ENCODE measurements at regions not wholly inside any gene's neighbourhood (a gene's known extent, or its start where the extent isn't known, plus 50 kb on each side); places are given as distances from the start of the nearest gene placed in this dataset.
"Not testable (repeated sequence)": the region's sequence is repeated elsewhere in the genome, so short reads cannot be mapped to it uniquely, and the experiment has no call there.

DNA sequence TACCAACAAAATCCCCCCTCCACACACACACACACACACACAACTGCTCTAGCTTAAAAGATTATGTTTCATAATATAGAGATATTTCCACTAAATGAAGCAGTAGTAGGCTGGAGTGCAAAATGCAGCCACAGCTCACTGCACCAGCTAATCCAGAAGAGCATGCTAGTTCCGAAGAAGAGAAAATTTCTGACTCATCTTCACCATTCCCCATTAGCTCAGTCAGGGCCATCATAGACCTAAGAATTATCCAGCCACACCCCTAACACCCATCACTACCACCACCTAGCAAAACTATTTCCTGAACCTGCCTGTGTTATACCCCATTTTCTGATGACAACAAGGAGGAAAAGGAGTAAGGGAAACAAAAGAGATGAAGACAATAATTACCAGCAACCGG is 67.1 kb upstream of the UBE2E2 start:
- Histone ChIP-seq H2AFZ (ENCODE audit: low read length) (no peak overlapping the region), H4K20me1 (ENCODE audit: control insufficient read depth, insufficient read depth, insufficient read length) (no peaks in the 10 kb centered on the region), H3K27ac (ENCODE audit: insufficient read length, low read depth, low read length) (no peak overlapping the region), H3K14ac (ENCODE audit: insufficient read depth, low read length) (no peak overlapping the region), H2BK20ac (ENCODE audit: low read depth, low read length, poor library complexity, severe bottlenecking) (no peak overlapping the region), H3K4me2 (ENCODE audit: insufficient read depth, insufficient read length, low read length) (no peak overlapping the region), H3K9ac (ENCODE audit: extremely low read depth, insufficient read length, low read length) (no peak overlapping the region), H4K8ac (replicated peaks; ENCODE audit: insufficient read length, low read depth, low read length) (no peak overlapping the region), H4K91ac (ENCODE audit: insufficient read length, low read depth, low read length) (no peak overlapping the region), H2BK5ac (ENCODE audit: insufficient read length, low read length) (no peak overlapping the region), H3T11ph (ENCODE audit: low read length) (no peak overlapping the region), H2AK5ac (ENCODE audit: insufficient read length, low read length) (no peak overlapping the region), H3K56ac (ENCODE audit: insufficient read length, low read depth, low read length) (no peak overlapping the region), H3K18ac (ENCODE audit: insufficient read length, low read depth, low read length) (no peak overlapping the region), H3K4me1 (ENCODE audit: insufficient read depth, low read length) (no peaks in the 10 kb centered on the region), H3K27me3 (ENCODE audit: insufficient read depth, low read length) (no peaks in the 10 kb centered on the region), H3K9me3 (ENCODE audit: control insufficient read depth, low read depth, low read length) (no peaks in the 10 kb centered on the region), H2BK12ac (ENCODE audit: insufficient read length, low read depth, low read length) (no peak overlapping the region), H2BK120ac (ENCODE audit: low read depth, low read length, poor library complexity, severe bottlenecking) (no peak overlapping the region), H3K23me2 (ENCODE audit: insufficient read length, low read depth, low read length, poor library complexity, severe bottlenecking) (no peaks in the 10 kb centered on the region), H2BK15ac (ENCODE audit: low read depth, low read length) (no peak overlapping the region), H3K79me1 (ENCODE audit: insufficient read depth, low read depth, low read length, poor library complexity, severe bottlenecking) (no peaks in the 10 kb centered on the region), H3K4ac (ENCODE audit: low read depth, low read length) (no peak overlapping the region), H3K79me2 (ENCODE audit: insufficient read depth, low read length) (no peaks in the 10 kb centered on the region), H4K5ac (ENCODE audit: insufficient read length, low read depth, low read length) (no peak overlapping the region), H3K23ac (ENCODE audit: insufficient read length, low read depth, low read length) (no peak overlapping the region)
- Mint-ChIP-seq H3K4me1 (0 out of 4 replicates have a peak, but pooled peaks cover 0 to 2% of the 10 kb centered on the region in 2 experiments), H3K27me3 (ENCODE audit: low read depth) (no peaks in the 10 kb centered on the region), H3K9me3 (no peaks in the 10 kb centered on the region), H3K4me3 (no peak overlapping the region), H3K36me3 (ENCODE audit: insufficient read depth in 1 of 3, low read depth in 3 of 3) (peaks cover 0 to 4% (median 0%) of the 10 kb centered on the region in 3 experiments; a peak in 1 of 7 replicates), H3K27ac (no peak overlapping the region)
- DNase-seq = no peak
- TF ChIP-seq, protein P1, sequence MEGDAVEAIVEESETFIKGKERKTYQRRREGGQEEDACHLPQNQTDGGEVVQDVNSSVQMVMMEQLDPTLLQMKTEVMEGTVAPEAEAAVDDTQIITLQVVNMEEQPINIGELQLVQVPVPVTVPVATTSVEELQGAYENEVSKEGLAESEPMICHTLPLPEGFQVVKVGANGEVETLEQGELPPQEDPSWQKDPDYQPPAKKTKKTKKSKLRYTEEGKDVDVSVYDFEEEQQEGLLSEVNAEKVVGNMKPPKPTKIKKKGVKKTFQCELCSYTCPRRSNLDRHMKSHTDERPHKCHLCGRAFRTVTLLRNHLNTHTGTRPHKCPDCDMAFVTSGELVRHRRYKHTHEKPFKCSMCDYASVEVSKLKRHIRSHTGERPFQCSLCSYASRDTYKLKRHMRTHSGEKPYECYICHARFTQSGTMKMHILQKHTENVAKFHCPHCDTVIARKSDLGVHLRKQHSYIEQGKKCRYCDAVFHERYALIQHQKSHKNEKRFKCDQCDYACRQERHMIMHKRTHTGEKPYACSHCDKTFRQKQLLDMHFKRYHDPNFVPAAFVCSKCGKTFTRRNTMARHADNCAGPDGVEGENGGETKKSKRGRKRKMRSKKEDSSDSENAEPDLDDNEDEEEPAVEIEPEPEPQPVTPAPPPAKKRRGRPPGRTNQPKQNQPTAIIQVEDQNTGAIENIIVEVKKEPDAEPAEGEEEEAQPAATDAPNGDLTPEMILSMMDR (conservative IDR thresholded peaks at IDR 0.05) = no peak
- no CpG with 5 or more reads among the region's 2 CpGs for WGBS (ENCODE audit: extremely low coverage, insufficient read length, low lambda C conversion rate)

DNA sequence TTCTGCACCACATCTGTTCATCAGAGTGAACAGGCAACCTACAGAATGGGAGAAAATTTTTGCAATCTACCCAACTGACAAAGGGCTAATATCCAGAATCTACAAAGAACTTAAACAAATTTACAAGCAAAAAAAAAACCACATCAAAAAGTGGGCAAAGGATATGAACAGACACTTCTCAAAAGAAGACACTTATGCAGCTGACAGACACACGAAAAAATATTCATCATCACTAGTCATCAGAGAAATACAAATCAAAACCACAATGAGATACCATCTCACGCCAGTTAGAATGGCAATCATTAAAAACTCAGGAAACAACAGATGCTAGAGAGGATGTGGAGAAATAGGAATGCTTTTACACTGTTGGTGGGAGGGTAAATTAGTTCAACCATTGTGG is 59.1 kb upstream of the UBE2E2 start:
- not testable (repeated sequence) for H3K4me1 ChIP-seq (ENCODE audit: insufficient read depth, low read length); H3K79me2 ChIP-seq (ENCODE audit: insufficient read depth, low read length); H4K20me1 ChIP-seq (ENCODE audit: control insufficient read depth, insufficient read depth, insufficient read length); H3K56ac ChIP-seq (ENCODE audit: insufficient read length, low read depth, low read length); H2AK5ac ChIP-seq (ENCODE audit: insufficient read length, low read length); H3K9me3 ChIP-seq (ENCODE audit: control insufficient read depth, low read depth, low read length); H2BK15ac ChIP-seq (ENCODE audit: low read depth, low read length); H3K27me3 Mint-ChIP-seq (ENCODE audit: low read depth); H3K79me1 ChIP-seq (ENCODE audit: insufficient read depth, low read depth, low read length, poor library complexity, severe bottlenecking); H4K5ac ChIP-seq (ENCODE audit: insufficient read length, low read depth, low read length); H3K9me3 Mint-ChIP-seq; H3K36me3 Mint-ChIP-seq (ENCODE audit: insufficient read depth in 1 of 3, low read depth in 3 of 3); H4K91ac ChIP-seq (ENCODE audit: insufficient read length, low read depth, low read length); H2BK120ac ChIP-seq (ENCODE audit: low read depth, low read length, poor library complexity, severe bottlenecking); H3T11ph ChIP-seq (ENCODE audit: low read length); H3K23me2 ChIP-seq (ENCODE audit: insufficient read length, low read depth, low read length, poor library complexity, severe bottlenecking); H3K4me1 Mint-ChIP-seq; H3K18ac ChIP-seq (ENCODE audit: insufficient read length, low read depth, low read length); H3K27me3 ChIP-seq (ENCODE audit: insufficient read depth, low read length); H2BK5ac ChIP-seq (ENCODE audit: insufficient read length, low read length); H2BK20ac ChIP-seq (ENCODE audit: low read depth, low read length, poor library complexity, severe bottlenecking); H3K4ac ChIP-seq (ENCODE audit: low read depth, low read length); H2BK12ac ChIP-seq (ENCODE audit: insufficient read length, low read depth, low read length); DNase-seq; H3K27ac ChIP-seq (ENCODE audit: insufficient read length, low read depth, low read length); H3K23ac ChIP-seq (ENCODE audit: insufficient read length, low read depth, low read length); H3K4me3 Mint-ChIP-seq; H2AFZ ChIP-seq (ENCODE audit: low read length); H3K9ac ChIP-seq (ENCODE audit: extremely low read depth, insufficient read length, low read length); H3K4me2 ChIP-seq (ENCODE audit: insufficient read depth, insufficient read length, low read length); H4K8ac ChIP-seq (replicated peaks; ENCODE audit: insufficient read length, low read depth, low read length); H3K14ac ChIP-seq (ENCODE audit: insufficient read depth, low read length); H3K27ac Mint-ChIP-seq
- WGBS (ENCODE audit: extremely low coverage, insufficient read length, low lambda C conversion rate) = no CpG with 5 or more reads among the region's 2 CpGs
